Peyer's patch (tissue), 4 donors: ENCODE measurements at regions not wholly inside any gene's neighbourhood (a gene's known extent, or its start where the extent isn't known, plus 50 kb on each side); places are given as distances from the start of the nearest gene placed in this dataset.

ENCODE experiments used
- DNase-seq, 3 donors: peaks; one replicate each; pipeline ENCODE4 v3.0.0-alpha.2; 2017 to 2019
- H3K27ac ChIP-seq, 4 donors: fragments of 200-600 bp; sonication (generic); one replicate each; pipeline ENCODE4 v1.5.1; 2016 to 2019
- H3K27me3 ChIP-seq, 2 donors: fragments of 200-600 bp; sonication (generic); one replicate each; pipeline ENCODE4 v1.5.1; 2019
- H3K36me3 ChIP-seq, 3 donors: fragments of 200-600 bp; sonication (generic); one replicate each; pipeline ENCODE4 v1.5.1; 2016 to 2019
- H3K4me1 ChIP-seq, 4 donors: fragments of 200-600 bp; sonication (generic); one replicate each; pipeline ENCODE4 v1.5.1; 2016 to 2019
- H3K4me3 ChIP-seq, 4 donors: fragments of 200-600 bp; sonication (generic); 1 replicate in 3 of 4; 2 replicates in 1 of 4; pipeline ENCODE4 v1.5.1; 2016 to 2019; ENCODE audit warnings: mild to moderate bottlenecking in 1 of 4
- H3K9me3 ChIP-seq, 4 donors: fragments of 200-600 bp; sonication (generic); one replicate each; pipeline ENCODE4 v1.5.1; 2016 to 2019; ENCODE audit warnings: mild to moderate bottlenecking in 1 of 4
- CTCF ChIP-seq, 6 experiments: fragments of 450-650 bp in 4 of 6; fragments of 200-600 bp in 2 of 6; sonication (generic) in 1 of 6; IDR thresholded peaks; one replicate each; pipeline ENCODE4 v1.5.1; 2017 to 2019; ENCODE audit warnings: antibody characterized with exemption in 6 of 6, mild to moderate bottlenecking in 3 of 6, moderate library complexity in 1 of 6
- POLR2A ChIP-seq, 2 donors: fragments of 450-650 bp; IDR thresholded peaks; one replicate each; pipeline ENCODE4 v1.5.1; 2017; ENCODE audit warnings: antibody characterized with exemption in 2 of 2, mild to moderate bottlenecking in 2 of 2, moderate library complexity in 2 of 2

- H3K9me3 ChIP-seq: no peaks in the 10 kb centered on the region
- TF ChIP-seq CTCF (IDR thresholded peaks at IDR 0.05): no peak
- TF ChIP-seq POLR2A (IDR thresholded peaks at IDR 0.05): no peak
- no peaks in the 10 kb centered on the region for H3K27me3 ChIP-seq
- no peak overlapping the region for H3K27ac ChIP-seq
- no peaks in the 10 kb centered on the region for H3K4me1 ChIP-seq
- H3K36me3 ChIP-seq: no peaks in the 10 kb centered on the region
- no peak overlapping the region for H3K4me3 ChIP-seq
- peak in 1 of 3 donors; percentile 2 for DNase-seq
Measured at GRCh38 chr22:48855593-48856307, 971.9 kb downstream of the BRD1 start.

DNA sequence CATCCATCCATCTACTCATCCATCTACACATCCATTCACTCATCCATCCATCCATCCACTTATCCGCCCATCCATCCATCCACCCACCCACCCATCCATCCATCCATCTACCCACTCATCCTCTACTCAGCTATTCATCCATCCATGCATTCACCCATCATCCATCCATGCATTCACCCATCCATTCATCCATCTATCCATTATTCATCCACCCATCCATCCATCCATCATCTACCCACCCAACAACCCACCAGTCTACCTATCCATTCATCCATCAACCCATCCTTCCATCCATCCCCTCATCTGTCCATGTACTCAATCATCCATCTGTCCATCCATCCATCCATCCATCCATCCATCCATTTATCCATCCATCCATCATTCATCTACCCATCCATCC, 972.7 kb downstream of the BRD1 start:
- no peak for TF ChIP-seq CTCF (IDR thresholded peaks at IDR 0.05)
- no peak for TF ChIP-seq POLR2A (IDR thresholded peaks at IDR 0.05)
- Histone ChIP-seq H3K4me3 (no peak overlapping the region), H3K27ac (no peak overlapping the region), H3K9me3 (no peaks in the 10 kb centered on the region), H3K27me3 (no peaks in the 10 kb centered on the region), H3K4me1 (no peaks in the 10 kb centered on the region), H3K36me3 (no peaks in the 10 kb centered on the region)
- DNase-seq: no peak

DNA sequence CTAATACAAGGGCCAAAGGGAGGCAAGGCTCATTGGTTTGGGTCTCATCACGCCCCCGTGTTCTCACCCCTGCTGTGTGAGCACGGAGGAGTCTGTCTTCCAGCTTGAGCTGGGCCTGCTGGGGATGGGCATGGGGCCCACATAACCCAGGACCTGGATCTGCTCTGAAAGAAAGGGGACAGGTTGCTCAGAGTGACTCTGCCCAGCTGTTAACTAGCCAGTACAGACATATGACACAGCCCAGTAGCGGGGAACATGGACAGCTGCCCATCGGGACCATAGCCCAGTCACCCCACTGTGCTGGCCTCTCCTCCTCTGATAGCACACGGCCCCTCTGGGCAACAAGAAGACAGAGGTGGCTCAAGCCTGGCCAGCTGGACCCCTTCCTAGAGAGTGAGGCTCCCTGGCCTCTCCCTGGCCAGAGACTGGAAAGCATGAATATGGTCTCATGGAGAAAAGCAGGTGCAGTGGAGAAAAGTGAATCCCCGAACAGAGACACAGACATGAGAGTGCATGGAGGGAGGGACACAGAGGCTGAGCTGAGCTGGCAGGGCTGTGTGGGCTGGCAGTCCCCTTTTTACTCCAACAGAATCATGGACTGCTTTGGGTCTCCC, 973.9 kb downstream of the BRD1 start:
- TF ChIP-seq POLR2A (IDR thresholded peaks at IDR 0.05): no peak
- no peak for TF ChIP-seq CTCF (IDR thresholded peaks at IDR 0.05)
- H3K9me3 ChIP-seq: no peaks in the 10 kb centered on the region
- no peaks in the 10 kb centered on the region for H3K27me3 ChIP-seq
- no peak overlapping the region for H3K4me3 ChIP-seq
- no peak overlapping the region for H3K27ac ChIP-seq
- H3K36me3 ChIP-seq: no peaks in the 10 kb centered on the region
- peak in 1 of 3 donors; percentile 29 for DNase-seq
- H3K4me1 ChIP-seq: no peaks in the 10 kb centered on the region

- H3K4me3 ChIP-seq: no peak overlapping the region
- no peaks in the 10 kb centered on the region for H3K4me1 ChIP-seq
- peak in 1 of 3 donors; percentile 38 for DNase-seq
- H3K27me3 ChIP-seq: no peaks in the 10 kb centered on the region
- TF ChIP-seq POLR2A (IDR thresholded peaks at IDR 0.05) (no peak), CTCF (IDR thresholded peaks at IDR 0.05) (no peak)
- H3K27ac ChIP-seq: no peak overlapping the region
- no peaks in the 10 kb centered on the region for H3K9me3 ChIP-seq
- H3K36me3 ChIP-seq: no peaks in the 10 kb centered on the region
Measured at GRCh38 chr22:48851933-48852549, 975.6 kb downstream of the BRD1 start.

DNA sequence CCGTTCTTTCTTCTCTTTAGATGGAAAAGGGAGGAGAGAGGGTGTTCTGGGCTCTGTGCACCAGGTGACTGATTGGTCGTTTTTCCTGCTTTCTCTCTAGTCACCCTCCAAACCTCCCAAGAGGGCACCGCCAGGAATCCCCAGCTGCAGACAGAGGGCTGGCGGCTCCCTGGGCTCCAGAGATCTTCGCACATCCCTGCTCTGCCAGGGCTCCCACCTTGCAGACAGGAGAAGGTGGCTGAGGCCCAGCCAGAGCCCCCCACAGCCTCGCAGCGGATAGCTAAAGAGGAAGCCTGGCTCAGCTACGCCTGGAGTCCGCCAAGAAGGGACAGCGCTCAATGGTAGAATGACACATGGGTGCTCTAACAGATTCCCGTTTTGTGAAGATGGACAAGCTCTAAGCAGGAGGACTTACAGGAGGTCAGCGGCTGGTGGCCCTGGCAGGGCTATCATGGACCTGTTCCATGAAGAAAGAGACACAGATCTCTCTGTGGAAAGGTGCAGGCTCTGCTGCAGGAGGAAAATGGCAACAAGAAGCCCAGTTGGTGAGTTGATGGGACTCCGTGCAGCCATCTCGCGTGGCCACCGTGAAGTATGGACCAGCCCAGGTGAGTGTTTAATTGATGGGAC, 976.9 kb downstream of the BRD1 start:
- no peaks in the 10 kb centered on the region for H3K4me1 ChIP-seq
- DNase-seq: no peak
- H3K4me3 ChIP-seq: no peak overlapping the region
- no peaks in the 10 kb centered on the region for H3K27me3 ChIP-seq
- H3K36me3 ChIP-seq: no peaks in the 10 kb centered on the region
- no peak overlapping the region for H3K27ac ChIP-seq
- no peaks in the 10 kb centered on the region for H3K9me3 ChIP-seq
- TF ChIP-seq POLR2A (IDR thresholded peaks at IDR 0.05) (no peak), CTCF (IDR thresholded peaks at IDR 0.05) (no peak)
